GM23338 (cell line): ENCODE measurements at regions not wholly inside any gene's neighbourhood (a gene's known extent, or its start where the extent isn't known, plus 50 kb on each side); places are given as distances from the start of the nearest gene placed in this dataset.

ENCODE experiments used
- CREB1 ChIP-seq: fragments of 250-450 bp; sonication (Bioruptor Pico); IDR thresholded peaks from 2 replicates; pipeline ENCODE4 v1.5.0; 2020; ENCODE audit warnings: low read depth, mild to moderate bottlenecking, moderate library complexity
- EZH2 ChIP-seq: fragments of 200-600 bp; sonication (generic); IDR thresholded peaks from one replicate; pipeline ENCODE4 v1.8.0; 2017; ENCODE audit warnings: antibody characterized with exemption, mild to moderate bottlenecking, low read depth; ENCODE audit not compliant: unreplicated experiment
- POLR2AphosphoS5 ChIP-seq: IDR thresholded peaks from 2 replicates; pipeline ENCODE4 v1.6.1; 2016; ENCODE audit warnings: antibody characterized with exemption, low read depth
- STAT1 ChIP-seq: IDR thresholded peaks from one replicate; pipeline ENCODE4 v1.6.1; 2016; ENCODE audit warnings: antibody characterized with exemption; ENCODE audit not compliant: unreplicated experiment
- TF ChIP-seq, protein P1 (sequence below), 2 experiments: fragments of 200-600 bp in 1 of 2; sonication (generic) in 1 of 2; conservative IDR thresholded peaks; 2 replicates each; pipeline versions ENCODE4 v1.5.1 to v1.6.1; 2016 to 2017; ENCODE audit warnings: antibody characterized with exemption in 2 of 2, low read depth in 2 of 2, mild to moderate bottlenecking in 2 of 2, moderate library complexity in 1 of 2
- TF ChIP-seq, protein P2 (sequence below): IDR thresholded peaks from one replicate; pipeline ENCODE4 v1.6.1; 2018; ENCODE audit warnings: antibody characterized with exemption; ENCODE audit not compliant: unreplicated experiment

DNA sequence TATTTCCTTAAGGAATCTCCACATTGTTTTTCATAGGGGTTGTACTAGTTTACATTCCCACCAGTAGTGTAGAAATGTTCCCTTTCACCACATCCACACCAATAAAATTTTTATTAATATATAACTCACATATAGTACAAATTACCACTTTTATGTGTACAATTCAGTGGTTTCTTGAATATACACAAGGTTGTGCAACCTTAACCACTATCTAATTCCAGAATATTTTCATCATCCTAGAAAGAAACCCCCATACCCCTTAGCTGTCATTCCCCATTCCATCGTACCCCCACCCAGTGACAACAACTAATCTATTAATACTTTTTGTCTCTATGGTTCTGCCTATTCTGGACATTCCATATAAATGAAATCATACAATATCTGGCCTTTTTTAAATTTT lies 108.3 kb upstream of the USP9X start:
- TF ChIP-seq, protein P1, sequence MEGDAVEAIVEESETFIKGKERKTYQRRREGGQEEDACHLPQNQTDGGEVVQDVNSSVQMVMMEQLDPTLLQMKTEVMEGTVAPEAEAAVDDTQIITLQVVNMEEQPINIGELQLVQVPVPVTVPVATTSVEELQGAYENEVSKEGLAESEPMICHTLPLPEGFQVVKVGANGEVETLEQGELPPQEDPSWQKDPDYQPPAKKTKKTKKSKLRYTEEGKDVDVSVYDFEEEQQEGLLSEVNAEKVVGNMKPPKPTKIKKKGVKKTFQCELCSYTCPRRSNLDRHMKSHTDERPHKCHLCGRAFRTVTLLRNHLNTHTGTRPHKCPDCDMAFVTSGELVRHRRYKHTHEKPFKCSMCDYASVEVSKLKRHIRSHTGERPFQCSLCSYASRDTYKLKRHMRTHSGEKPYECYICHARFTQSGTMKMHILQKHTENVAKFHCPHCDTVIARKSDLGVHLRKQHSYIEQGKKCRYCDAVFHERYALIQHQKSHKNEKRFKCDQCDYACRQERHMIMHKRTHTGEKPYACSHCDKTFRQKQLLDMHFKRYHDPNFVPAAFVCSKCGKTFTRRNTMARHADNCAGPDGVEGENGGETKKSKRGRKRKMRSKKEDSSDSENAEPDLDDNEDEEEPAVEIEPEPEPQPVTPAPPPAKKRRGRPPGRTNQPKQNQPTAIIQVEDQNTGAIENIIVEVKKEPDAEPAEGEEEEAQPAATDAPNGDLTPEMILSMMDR (conservative IDR thresholded peaks at IDR 0.05; ENCODE audit: low read depth in 2 of 2), result no peak
- no peak for TF ChIP-seq POLR2AphosphoS5
- TF ChIP-seq CREB1 (CRISPR knock-in tag), result no peak
- TF ChIP-seq STAT1, result no peak
- TF ChIP-seq EZH2, result no peak
- TF ChIP-seq, protein P2, sequence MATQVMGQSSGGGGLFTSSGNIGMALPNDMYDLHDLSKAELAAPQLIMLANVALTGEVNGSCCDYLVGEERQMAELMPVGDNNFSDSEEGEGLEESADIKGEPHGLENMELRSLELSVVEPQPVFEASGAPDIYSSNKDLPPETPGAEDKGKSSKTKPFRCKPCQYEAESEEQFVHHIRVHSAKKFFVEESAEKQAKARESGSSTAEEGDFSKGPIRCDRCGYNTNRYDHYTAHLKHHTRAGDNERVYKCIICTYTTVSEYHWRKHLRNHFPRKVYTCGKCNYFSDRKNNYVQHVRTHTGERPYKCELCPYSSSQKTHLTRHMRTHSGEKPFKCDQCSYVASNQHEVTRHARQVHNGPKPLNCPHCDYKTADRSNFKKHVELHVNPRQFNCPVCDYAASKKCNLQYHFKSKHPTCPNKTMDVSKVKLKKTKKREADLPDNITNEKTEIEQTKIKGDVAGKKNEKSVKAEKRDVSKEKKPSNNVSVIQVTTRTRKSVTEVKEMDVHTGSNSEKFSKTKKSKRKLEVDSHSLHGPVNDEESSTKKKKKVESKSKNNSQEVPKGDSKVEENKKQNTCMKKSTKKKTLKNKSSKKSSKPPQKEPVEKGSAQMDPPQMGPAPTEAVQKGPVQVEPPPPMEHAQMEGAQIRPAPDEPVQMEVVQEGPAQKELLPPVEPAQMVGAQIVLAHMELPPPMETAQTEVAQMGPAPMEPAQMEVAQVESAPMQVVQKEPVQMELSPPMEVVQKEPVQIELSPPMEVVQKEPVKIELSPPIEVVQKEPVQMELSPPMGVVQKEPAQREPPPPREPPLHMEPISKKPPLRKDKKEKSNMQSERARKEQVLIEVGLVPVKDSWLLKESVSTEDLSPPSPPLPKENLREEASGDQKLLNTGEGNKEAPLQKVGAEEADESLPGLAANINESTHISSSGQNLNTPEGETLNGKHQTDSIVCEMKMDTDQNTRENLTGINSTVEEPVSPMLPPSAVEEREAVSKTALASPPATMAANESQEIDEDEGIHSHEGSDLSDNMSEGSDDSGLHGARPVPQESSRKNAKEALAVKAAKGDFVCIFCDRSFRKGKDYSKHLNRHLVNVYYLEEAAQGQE, result no peak
